DOHH2 (cell line): ENCODE measurements at regions not wholly inside any gene's neighbourhood (a gene's known extent, or its start where the extent isn't known, plus 50 kb on each side); places are given as distances from the start of the nearest gene placed in this dataset.
A peak's percentile ranks its signal among the peaks of the same experiment; 100 is the strongest.

ENCODE experiments used
- EZH2phosphoT487 ChIP-seq: fragments of 200-600 bp; sonication (generic); IDR thresholded peaks from 2 replicates; pipeline ENCODE4 v1.6.1; 2017; ENCODE audit warnings: borderline replicate concordance, mild to moderate bottlenecking, antibody characterized with exemption, low read length, moderate library complexity, mixed read lengths
- TF ChIP-seq, protein P1 (sequence below): fragments of 200-600 bp; sonication (generic); IDR thresholded peaks from one replicate; pipeline ENCODE4 v1.5.1; 2014; ENCODE audit warnings: antibody characterized with exemption, mild to moderate bottlenecking, low read depth, low read length; ENCODE audit not compliant: poor library complexity, severe bottlenecking

DNA sequence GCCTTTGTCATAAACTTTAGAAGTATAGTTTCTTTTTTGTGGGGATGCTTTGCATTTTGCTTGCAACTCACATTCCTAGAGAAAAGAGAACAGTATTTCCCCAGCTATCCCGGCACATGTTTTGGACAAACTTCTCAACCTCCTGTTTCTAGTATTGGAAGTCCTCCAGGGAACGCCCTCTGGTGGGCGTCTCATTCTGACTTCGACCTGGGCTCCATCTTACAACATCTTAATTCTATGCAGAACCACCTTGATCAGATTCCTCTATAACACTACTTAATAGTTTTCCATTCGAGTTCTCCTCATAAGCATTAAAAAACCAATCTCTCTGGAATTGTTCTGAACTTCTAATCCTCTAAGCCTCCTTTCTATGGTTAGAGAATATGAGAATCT, 139.5 kb upstream of the FZD8 start:
- TF ChIP-seq, protein P1, sequence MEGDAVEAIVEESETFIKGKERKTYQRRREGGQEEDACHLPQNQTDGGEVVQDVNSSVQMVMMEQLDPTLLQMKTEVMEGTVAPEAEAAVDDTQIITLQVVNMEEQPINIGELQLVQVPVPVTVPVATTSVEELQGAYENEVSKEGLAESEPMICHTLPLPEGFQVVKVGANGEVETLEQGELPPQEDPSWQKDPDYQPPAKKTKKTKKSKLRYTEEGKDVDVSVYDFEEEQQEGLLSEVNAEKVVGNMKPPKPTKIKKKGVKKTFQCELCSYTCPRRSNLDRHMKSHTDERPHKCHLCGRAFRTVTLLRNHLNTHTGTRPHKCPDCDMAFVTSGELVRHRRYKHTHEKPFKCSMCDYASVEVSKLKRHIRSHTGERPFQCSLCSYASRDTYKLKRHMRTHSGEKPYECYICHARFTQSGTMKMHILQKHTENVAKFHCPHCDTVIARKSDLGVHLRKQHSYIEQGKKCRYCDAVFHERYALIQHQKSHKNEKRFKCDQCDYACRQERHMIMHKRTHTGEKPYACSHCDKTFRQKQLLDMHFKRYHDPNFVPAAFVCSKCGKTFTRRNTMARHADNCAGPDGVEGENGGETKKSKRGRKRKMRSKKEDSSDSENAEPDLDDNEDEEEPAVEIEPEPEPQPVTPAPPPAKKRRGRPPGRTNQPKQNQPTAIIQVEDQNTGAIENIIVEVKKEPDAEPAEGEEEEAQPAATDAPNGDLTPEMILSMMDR, result peak; percentile 25
- no peak for TF ChIP-seq EZH2phosphoT487
